Trophoblast cell (in vitro differentiated cells and primary cell): ENCODE measurements at regions not wholly inside any gene's neighbourhood (a gene's known extent, or its start where the extent isn't known, plus 50 kb on each side); places are given as distances from the start of the nearest gene placed in this dataset.
"Not testable (repeated sequence)": the region's sequence is repeated elsewhere in the genome, so short reads cannot be mapped to it uniquely, and the experiment has no call there.

Source experiments
- DNase-seq, 2 donors: peaks; one replicate each; pipeline ENCODE4 v3.0.0-alpha.2; 2016
- H2AFZ ChIP-seq: 2 replicates; pipeline ENCODE4 v1.6.1; 2013; ENCODE audit warnings: low read length, moderate library complexity, mild to moderate bottlenecking; ENCODE audit not compliant: insufficient read depth, poor library complexity
- H2AK5ac ChIP-seq: 2 replicates; pipeline ENCODE4 v1.6.1; 2013; ENCODE audit warnings: mild to moderate bottlenecking, low read length
- H2BK120ac ChIP-seq: 2 replicates; pipeline ENCODE4 v1.6.1; 2013; ENCODE audit warnings: low read length, mild to moderate bottlenecking, moderate library complexity; ENCODE audit not compliant: insufficient read depth, poor library complexity
- H2BK12ac ChIP-seq: 2 replicates; pipeline ENCODE4 v1.6.1; 2013; ENCODE audit warnings: mild to moderate bottlenecking, low read length, moderate library complexity
- H2BK5ac ChIP-seq: 2 replicates; pipeline ENCODE4 v1.6.1; 2013; ENCODE audit warnings: low read length, low read depth, moderate library complexity, mild to moderate bottlenecking; ENCODE audit not compliant: poor library complexity
- H3K14ac ChIP-seq: 2 replicates; pipeline ENCODE4 v1.6.1; 2013; ENCODE audit warnings: mild to moderate bottlenecking, low read length
- H3K18ac ChIP-seq: 2 replicates; pipeline ENCODE4 v1.6.1; 2013; ENCODE audit warnings: mild to moderate bottlenecking, low read length
- H3K23ac ChIP-seq: 2 replicates; pipeline ENCODE4 v1.6.1; 2013; ENCODE audit warnings: low read length
- H3K27ac ChIP-seq: 2 replicates; pipeline ENCODE4 v1.5.1; 2013; ENCODE audit warnings: low read depth, mild to moderate bottlenecking, inconsistent platforms, low read length, moderate library complexity
- H3K27me3 ChIP-seq: 2 replicates; pipeline ENCODE4 v1.6.1; 2013; ENCODE audit warnings: inconsistent platforms, mild to moderate bottlenecking, low read length, moderate library complexity; ENCODE audit not compliant: insufficient read depth
- H3K36me3 ChIP-seq, 2 experiments: 1 replicate in 1 of 2; 2 replicates in 1 of 2; pipeline ENCODE4 v1.6.1; 2013; ENCODE audit warnings: low read length in 2 of 2, mild to moderate bottlenecking in 2 of 2, moderate library complexity in 1 of 2; ENCODE audit not compliant: insufficient read depth in 2 of 2, control insufficient read depth in 1 of 2
- H3K4ac ChIP-seq: 2 replicates; pipeline ENCODE4 v1.6.1; 2013; ENCODE audit warnings: low read depth, mild to moderate bottlenecking, low read length, moderate library complexity
- H3K4me1 ChIP-seq, 2 experiments: 1 replicate in 1 of 2; 2 replicates in 1 of 2; pipeline ENCODE4 v1.6.1; 2013; ENCODE audit warnings: low read length in 2 of 2, mild to moderate bottlenecking in 2 of 2, moderate library complexity in 1 of 2; ENCODE audit not compliant: insufficient read depth in 2 of 2, control insufficient read depth in 1 of 2
- H3K4me2 ChIP-seq: 2 replicates; pipeline ENCODE4 v1.6.1; 2013; ENCODE audit warnings: inconsistent platforms, mild to moderate bottlenecking, low read length, moderate library complexity
- H3K4me3 ChIP-seq: 2 replicates; pipeline ENCODE4 v1.5.1; 2013; ENCODE audit warnings: mild to moderate bottlenecking, low read depth, low read length, inconsistent platforms
- H3K79me1 ChIP-seq: one replicate; pipeline ENCODE4 v1.6.1; 2013; ENCODE audit warnings: low read length
- H3K79me2 ChIP-seq: 2 replicates; pipeline ENCODE4 v1.6.1; 2013; ENCODE audit warnings: low read length, mild to moderate bottlenecking; ENCODE audit not compliant: control insufficient read depth, insufficient read depth, poor library complexity
- H3K9ac ChIP-seq: 2 replicates; pipeline ENCODE4 v1.6.1; 2013; ENCODE audit warnings: mild to moderate bottlenecking, low read length
- H3K9me3 ChIP-seq: 2 replicates; pipeline ENCODE4 v1.6.1; 2013; ENCODE audit warnings: low read depth, mild to moderate bottlenecking, control low read depth, inconsistent platforms, low read length; ENCODE audit not compliant: insufficient read depth
- H4K12ac ChIP-seq: 2 replicates; pipeline ENCODE4 v1.6.1; 2013; ENCODE audit warnings: low read depth, mild to moderate bottlenecking, low read length, moderate library complexity
- H4K8ac ChIP-seq: 2 replicates; pipeline ENCODE4 v1.6.1; 2013; ENCODE audit warnings: low read depth, mild to moderate bottlenecking, low read length, moderate library complexity
- H4K91ac ChIP-seq: one replicate; pipeline ENCODE4 v1.6.1; 2013; ENCODE audit warnings: low read depth, mild to moderate bottlenecking, low read length, moderate library complexity
- WGBS: extraction: QIAGEN DNeasy Blood & Tissue Kit; methylation state at CpG from one replicate; pipeline ENCODE4 v1.1.7; 2013; ENCODE audit warnings: missing lambda C conversion rate; ENCODE audit not compliant: insufficient read length, insufficient coverage; ENCODE audit errors: extremely low coverage; 5-methylcytosine and 5-hydroxymethylcytosine counted together

DNA sequence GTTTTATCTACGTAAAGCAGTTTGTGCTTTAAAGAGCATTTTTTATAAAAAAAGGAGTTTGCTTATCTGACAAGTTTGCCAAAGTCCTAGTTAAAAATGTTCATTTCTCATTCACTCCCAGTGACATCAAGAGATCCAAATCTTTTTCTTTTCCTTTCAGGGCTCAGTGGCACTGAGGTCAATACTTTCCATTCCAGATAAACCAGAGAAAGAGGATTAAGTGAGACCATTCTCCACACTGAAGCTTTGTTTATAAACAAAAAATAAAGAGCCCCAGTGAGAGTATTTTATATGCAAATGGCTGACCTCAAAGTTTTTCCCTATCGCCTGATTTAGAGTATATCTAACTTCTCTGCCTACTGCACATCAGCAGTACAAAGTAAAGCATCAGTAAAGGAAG is 199.8 kb downstream of the ALG10B start:
- H3K23ac ChIP-seq = no peak overlapping the region
- no peak overlapping the region for H2BK5ac ChIP-seq
- no peaks in the 10 kb centered on the region for H3K79me2 ChIP-seq
- H3K4me1 ChIP-seq = no peaks in the 10 kb centered on the region
- no peak overlapping the region for H3K9ac ChIP-seq
- no peak overlapping the region for H4K91ac ChIP-seq
- DNase-seq = no peak
- no peaks in the 10 kb centered on the region for H3K9me3 ChIP-seq
- H3K4me3 ChIP-seq = no peak overlapping the region
- no peak overlapping the region for H3K27ac ChIP-seq
- H3K4ac ChIP-seq = no peak overlapping the region
- no peak overlapping the region for H3K14ac ChIP-seq
- no peak overlapping the region for H2AK5ac ChIP-seq
- no CpG with 5 or more reads among the region's 2 CpGs for WGBS
- no peaks in the 10 kb centered on the region for H3K79me1 ChIP-seq
- no peak overlapping the region for H3K18ac ChIP-seq
- H2AFZ ChIP-seq = no peak overlapping the region
- no peak overlapping the region for H3K4me2 ChIP-seq
- no peak overlapping the region for H2BK12ac ChIP-seq
- H3K36me3 ChIP-seq = no peaks in the 10 kb centered on the region
- H4K12ac ChIP-seq = no peak overlapping the region
- no peak overlapping the region for H2BK120ac ChIP-seq
- no peak overlapping the region for H4K8ac ChIP-seq
- no peaks in the 10 kb centered on the region for H3K27me3 ChIP-seq

DNA sequence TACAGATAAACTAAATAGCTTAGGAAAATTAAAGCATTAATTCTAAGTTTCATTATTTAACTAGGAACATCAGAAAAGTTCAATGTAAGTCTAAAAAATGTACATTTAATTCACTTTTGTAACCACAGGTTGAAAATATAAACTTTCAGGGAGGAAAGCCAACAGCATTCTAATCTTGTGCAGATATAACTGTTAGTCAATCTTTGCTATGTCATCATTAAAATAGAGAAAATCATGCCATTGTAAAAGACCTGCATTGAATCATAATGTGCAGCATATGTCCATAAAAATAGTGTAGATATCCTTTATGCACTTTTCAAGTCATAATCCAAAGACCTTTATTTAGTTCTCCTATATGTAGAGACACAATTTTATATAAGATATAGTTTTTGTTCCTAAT is 207.3 kb downstream of the ALG10B start:
- Histone ChIP-seq H3K18ac (no peak overlapping the region), H3K27me3 (no peaks in the 10 kb centered on the region), H2AK5ac (no peak overlapping the region), H2AFZ (no peak overlapping the region), H3K36me3 (no peaks in the 10 kb centered on the region), H3K9me3 (no peaks in the 10 kb centered on the region), H3K4ac (no peak overlapping the region), H3K4me2 (no peak overlapping the region), H3K9ac (no peak overlapping the region), H2BK12ac (no peak overlapping the region), H3K4me3 (no peak overlapping the region), H3K79me1 (no peaks in the 10 kb centered on the region), H3K4me1 (no peaks in the 10 kb centered on the region), H4K91ac (no peak overlapping the region), H2BK5ac (no peak overlapping the region), H4K8ac (no peak overlapping the region), H3K79me2 (no peaks in the 10 kb centered on the region), H3K14ac (no peak overlapping the region), H2BK120ac (no peak overlapping the region), H3K23ac (no peak overlapping the region), H4K12ac (no peak overlapping the region), H3K27ac (no peak overlapping the region)
- DNase-seq = no peak

DNA sequence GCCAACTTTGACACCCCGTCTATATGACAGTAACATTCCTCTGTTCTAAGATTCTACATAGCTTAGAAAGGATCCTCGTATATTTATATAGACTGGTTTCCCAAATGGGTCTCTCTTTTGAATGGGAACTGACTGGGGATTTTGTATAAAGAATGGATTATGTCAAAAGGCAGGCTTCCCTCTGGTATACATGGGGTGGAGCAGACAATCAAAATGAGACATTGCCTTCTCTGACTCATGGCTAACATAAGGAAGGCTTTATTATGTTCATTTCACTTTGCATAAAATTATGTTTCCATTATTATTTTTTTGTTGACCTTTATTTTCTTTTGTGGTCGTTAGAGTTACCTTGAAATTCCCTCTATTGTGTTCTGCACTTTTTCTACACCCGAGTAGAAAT is 211.1 kb downstream of the ALG10B start:
- H4K8ac ChIP-seq = no peak overlapping the region
- no peak overlapping the region for H3K27ac ChIP-seq
- H3K9ac ChIP-seq = no peak overlapping the region
- H2BK120ac ChIP-seq = no peak overlapping the region
- no peaks in the 10 kb centered on the region for H3K36me3 ChIP-seq
- no peaks in the 10 kb centered on the region for H3K27me3 ChIP-seq
- no peak overlapping the region for H2AFZ ChIP-seq
- H2BK5ac ChIP-seq = no peak overlapping the region
- no peak overlapping the region for H3K23ac ChIP-seq
- H3K79me1 ChIP-seq = no peaks in the 10 kb centered on the region
- H3K4me1 ChIP-seq = no peaks in the 10 kb centered on the region
- no CpG with 5 or more reads among the region's 4 CpGs for WGBS
- DNase-seq = no peak
- no peak overlapping the region for H3K4me2 ChIP-seq
- H3K79me2 ChIP-seq = no peaks in the 10 kb centered on the region
- no peak overlapping the region for H4K12ac ChIP-seq
- H3K18ac ChIP-seq = no peak overlapping the region
- no peak overlapping the region for H2AK5ac ChIP-seq
- no peak overlapping the region for H3K14ac ChIP-seq
- H3K9me3 ChIP-seq = no peaks in the 10 kb centered on the region
- no peak overlapping the region for H3K4me3 ChIP-seq
- H2BK12ac ChIP-seq = no peak overlapping the region
- no peak overlapping the region for H3K4ac ChIP-seq
- no peak overlapping the region for H4K91ac ChIP-seq

DNA sequence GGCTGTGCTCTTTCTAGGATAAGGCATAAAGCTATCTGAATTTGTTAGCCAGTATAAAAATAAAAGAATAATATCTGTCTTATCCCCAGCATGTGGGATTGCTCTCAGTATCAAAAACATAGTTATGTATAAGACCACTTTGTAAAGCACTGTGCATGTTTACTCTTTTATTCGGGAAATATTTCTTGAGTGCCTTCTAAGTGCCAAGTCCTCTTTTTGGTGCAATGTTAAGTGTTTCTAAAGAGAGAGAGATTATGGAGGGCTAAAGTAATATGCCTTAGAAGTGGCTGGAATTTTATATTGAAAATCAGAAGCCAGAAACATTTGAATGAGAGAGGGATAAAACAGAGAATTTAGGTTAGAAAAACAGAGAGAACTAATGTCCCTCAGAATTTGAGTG is 212.0 kb downstream of the ALG10B start:
- no peak overlapping the region for H2AFZ ChIP-seq
- no peak overlapping the region for H4K8ac ChIP-seq
- H3K9ac ChIP-seq = no peak overlapping the region
- H2BK120ac ChIP-seq = no peak overlapping the region
- no peaks in the 10 kb centered on the region for H3K36me3 ChIP-seq
- H2BK12ac ChIP-seq = no peak overlapping the region
- no peak overlapping the region for H3K18ac ChIP-seq
- no peak overlapping the region for H4K12ac ChIP-seq
- no peaks in the 10 kb centered on the region for H3K4me1 ChIP-seq
- no peak overlapping the region for H2BK5ac ChIP-seq
- DNase-seq = no peak
- no peak overlapping the region for H3K27ac ChIP-seq
- H3K4ac ChIP-seq = no peak overlapping the region
- no peak overlapping the region for H3K4me3 ChIP-seq
- H3K79me1 ChIP-seq = no peaks in the 10 kb centered on the region
- no peak overlapping the region for H4K91ac ChIP-seq
- no peaks in the 10 kb centered on the region for H3K79me2 ChIP-seq
- H3K27me3 ChIP-seq = no peaks in the 10 kb centered on the region
- no peak overlapping the region for H3K23ac ChIP-seq
- no CpG with 5 or more reads among the region's 1 CpG for WGBS
- no peak overlapping the region for H3K14ac ChIP-seq
- H3K9me3 ChIP-seq = no peaks in the 10 kb centered on the region
- no peak overlapping the region for H2AK5ac ChIP-seq
- no peak overlapping the region for H3K4me2 ChIP-seq

DNA sequence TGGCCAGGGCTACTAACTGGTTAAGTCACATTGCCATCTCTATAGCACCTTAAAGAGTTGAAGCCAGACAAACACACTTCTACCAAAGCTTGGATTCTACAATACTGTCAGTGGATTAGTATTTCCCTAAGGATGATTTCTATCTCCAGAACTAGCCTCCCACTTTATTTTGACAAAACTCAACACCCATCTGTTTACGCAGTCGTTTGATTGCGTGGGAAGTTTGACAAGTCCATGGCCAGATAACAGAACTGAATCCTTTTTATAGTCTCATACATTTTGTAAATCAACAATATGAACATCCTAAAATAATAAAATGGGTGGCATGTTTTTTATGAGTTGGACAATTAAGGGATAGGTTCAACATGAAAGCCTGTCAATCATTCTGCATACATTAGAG is 212.7 kb downstream of the ALG10B start:
- H2BK5ac ChIP-seq, H3K4me1 ChIP-seq, H3K27me3 ChIP-seq, H3K9ac ChIP-seq, H3K14ac ChIP-seq, H3K9me3 ChIP-seq, H3K4ac ChIP-seq, H2AK5ac ChIP-seq, H2BK120ac ChIP-seq, H4K8ac ChIP-seq, H2BK12ac ChIP-seq, H3K36me3 ChIP-seq, H3K79me1 ChIP-seq, H2AFZ ChIP-seq, H3K79me2 ChIP-seq, H4K12ac ChIP-seq, H3K4me3 ChIP-seq, H3K27ac ChIP-seq, DNase-seq, H3K18ac ChIP-seq, H4K91ac ChIP-seq, H3K23ac ChIP-seq, H3K4me2 ChIP-seq: not testable (repeated sequence)
- no CpG with 5 or more reads among the region's 3 CpGs for WGBS
